HG03520 (cell line): ENCODE measurements at regions not wholly inside any gene's neighbourhood (a gene's known extent, or its start where the extent isn't known, plus 50 kb on each side); places are given as distances from the start of the nearest gene placed in this dataset.

Source experiments
- ATAC-seq: cut with Tn5 transposase; IDR thresholded peaks from one replicate; pipeline ENCODE4 v1.9.1; 2021; ENCODE audit warnings: mild to moderate bottlenecking, moderate library complexity; ENCODE audit not compliant: unreplicated experiment

DNA sequence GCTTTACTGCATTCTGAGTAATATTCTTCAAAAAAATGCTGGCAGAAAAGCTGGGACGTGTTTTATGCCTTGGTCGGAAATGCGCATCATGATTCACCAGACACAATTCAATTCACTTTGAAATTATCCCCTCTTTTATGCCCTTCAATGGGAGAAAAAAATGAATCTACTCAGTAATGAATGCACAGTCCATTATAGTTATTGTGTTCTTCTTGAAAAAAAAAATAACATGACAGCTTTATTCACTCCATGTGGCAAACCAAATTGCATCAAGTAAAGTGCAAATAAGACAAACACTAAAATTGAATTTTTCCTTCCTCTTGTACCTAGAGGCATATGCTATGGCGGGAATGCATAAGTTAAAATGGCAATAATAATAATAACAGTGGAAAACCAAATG lies 159.4 kb upstream of the IFNG-AS1 start:
- ATAC-seq, result no peak

DNA sequence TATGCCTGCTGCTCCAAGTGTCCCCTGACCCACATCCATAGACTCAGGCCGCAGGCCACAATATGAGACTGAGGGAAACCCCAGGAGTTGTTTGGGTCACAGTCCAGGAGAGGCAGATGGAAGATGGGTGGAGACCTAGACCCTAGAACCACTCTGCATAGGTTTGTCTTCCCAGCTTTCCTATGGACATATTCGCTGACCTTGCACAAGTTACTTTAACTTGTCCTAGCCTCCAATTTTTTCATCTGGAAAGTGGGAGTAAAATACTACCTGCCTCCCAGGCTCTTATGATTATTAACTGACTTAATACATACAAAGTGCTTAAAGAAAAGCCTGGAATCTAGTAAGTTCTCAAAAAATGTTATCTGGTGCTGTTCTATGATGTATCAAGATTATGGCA lies 157.1 kb upstream of the IFNG-AS1 start:
- ATAC-seq, result no peak

DNA sequence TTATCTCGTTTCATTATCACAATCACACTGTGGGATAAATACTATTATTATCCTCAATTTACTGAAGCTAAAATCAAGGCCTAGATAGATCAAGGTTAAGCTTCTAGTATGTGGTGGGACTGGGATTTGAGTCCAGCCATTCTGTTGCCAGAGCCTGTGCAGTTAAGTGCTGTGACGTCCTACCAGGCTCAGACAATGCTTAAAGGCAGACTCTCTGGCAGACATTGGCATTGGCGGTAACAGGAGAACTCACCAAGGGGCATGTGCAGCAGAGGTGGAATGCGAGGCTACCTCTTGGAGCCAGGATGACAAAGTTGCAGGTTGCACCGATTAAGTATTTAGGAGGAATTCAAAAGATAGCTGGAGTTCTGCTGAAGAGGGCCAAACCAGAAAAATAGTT lies 155.6 kb upstream of the IFNG-AS1 start:
- ATAC-seq, result no peak

DNA sequence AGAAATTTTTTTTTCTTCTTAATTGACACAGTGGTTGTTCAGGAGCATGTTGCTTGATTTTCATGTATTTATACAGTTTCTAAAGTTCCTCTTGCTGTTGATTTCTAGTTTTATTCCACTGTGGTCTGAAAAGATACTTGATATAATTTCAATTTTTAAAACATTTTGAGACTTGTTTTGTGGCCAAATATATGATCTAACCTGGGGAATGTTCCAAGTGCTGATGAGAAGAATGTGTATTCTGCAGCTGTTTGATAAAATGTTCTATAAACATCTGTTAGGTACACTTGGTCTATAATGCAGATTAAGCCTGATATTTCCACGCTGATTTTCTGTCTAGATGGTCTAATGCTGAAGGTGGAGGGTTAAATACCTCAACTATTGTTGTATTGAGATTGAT lies 151.4 kb upstream of the IFNG-AS1 start:
- no peak for ATAC-seq

DNA sequence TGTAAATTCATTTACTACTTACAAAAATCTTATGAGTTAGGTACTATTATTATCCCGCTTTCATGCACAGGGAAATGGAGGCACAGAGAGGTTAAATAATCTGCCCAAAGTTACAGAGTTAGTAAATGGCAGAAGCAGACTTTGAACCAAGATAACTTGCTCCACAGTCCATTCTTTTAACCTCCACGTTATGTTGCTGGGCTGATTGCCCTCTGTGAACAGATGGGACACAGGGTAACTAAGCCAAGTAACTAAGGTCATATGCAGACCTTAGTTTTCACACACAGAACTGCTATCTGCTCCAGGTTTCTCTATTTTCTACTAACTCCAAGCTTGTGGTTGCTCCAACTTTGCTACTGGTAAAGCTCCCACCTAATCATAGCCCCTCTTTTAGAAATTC lies 147.1 kb upstream of the IFNG-AS1 start:
- ATAC-seq, result no peak

DNA sequence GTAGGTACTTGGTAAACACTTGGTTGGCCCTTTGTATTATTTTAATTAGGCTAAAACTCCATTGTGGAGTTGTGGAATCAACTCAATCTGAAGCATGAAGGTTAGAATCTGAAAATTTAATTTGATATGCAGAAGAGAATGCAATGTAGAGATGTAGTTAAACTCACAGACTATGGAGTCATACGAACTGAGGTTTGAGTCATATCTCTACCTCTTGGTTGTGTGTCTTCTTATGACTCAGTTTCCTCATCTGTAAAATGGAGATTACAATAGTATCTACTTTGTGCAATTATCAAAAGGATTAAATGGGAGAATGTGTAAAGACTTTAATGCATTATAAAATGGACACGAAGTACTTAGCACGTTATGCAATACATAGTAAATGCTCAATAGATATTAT lies 146.0 kb upstream of the IFNG-AS1 start:
- ATAC-seq, result no peak

DNA sequence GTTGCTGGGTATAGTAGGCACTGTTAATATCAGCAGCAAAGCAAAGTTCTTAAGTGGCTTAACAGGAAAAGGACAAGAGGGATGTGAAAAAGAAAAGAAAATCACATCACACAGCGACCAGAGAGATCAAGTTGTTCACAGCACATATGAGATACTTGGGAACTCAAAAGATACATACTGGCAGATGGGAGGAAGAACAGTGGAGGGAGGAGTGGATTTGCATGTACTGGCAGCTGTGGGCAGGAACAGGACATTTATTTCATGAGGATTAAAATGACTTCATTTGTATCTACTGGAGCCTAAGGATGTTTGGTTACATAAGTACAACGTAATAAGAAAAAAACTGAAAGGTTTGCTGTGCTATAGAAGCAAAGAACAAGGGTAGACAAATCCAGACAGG lies 136.5 kb upstream of the IFNG-AS1 start:
- no peak for ATAC-seq

DNA sequence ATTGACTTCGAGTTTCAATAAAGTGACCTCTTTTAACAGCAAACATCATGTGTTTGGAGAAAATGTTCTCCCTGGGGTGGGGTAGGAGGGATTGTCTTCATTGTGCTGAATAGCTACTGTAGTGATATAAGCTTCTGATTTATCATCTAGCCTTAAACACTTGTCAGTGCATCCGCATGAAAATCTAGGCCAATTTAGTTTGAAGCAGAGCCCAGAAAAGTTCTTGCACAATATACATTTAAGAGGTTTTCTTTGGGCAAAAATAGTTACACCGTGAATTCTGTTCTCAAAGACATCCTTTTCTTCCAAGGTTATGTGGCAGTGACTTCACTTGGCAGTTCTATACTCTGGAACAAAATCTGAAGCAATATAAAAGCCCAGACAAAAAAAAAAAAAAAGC lies 136.0 kb upstream of the IFNG-AS1 start:
- no peak for ATAC-seq

DNA sequence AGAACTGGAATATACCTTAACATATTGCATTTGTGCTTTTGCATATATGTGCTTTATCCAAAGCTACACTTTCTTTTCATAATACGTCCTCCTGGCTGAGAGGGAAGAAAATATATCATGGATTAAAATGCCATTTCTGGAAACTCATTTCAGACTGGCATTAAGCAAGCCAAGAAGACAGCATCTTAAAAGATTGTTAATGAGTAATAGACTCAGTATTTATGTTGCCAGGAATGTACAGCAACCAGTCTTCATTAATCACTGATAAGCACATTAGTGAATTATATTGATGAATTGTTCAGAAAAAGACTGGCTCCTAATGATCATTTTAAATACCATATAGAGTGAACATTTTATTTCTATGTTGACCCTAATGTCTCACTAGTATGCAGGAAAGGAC lies 134.9 kb upstream of the IFNG-AS1 start:
- ATAC-seq, result no peak

DNA sequence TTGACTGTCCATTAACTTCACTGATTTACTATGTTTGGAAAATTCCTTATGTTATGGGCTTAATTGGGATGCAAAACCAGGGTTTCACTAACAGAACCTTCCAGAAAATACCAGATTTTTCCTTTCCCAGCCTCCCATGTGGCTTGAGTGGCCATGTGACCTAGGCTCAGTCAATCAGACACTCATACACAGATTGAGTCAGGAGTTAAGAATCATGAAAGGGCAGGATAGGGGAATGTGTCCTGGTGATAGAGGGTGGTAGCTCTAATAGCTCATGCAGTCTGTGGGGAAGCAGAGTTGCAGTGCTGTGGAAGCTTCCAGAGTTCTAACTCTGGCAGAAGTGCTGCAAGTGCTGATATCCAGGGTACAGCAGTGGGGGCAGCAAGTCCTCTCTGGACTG lies 134.1 kb upstream of the IFNG-AS1 start:
- no peak for ATAC-seq

DNA sequence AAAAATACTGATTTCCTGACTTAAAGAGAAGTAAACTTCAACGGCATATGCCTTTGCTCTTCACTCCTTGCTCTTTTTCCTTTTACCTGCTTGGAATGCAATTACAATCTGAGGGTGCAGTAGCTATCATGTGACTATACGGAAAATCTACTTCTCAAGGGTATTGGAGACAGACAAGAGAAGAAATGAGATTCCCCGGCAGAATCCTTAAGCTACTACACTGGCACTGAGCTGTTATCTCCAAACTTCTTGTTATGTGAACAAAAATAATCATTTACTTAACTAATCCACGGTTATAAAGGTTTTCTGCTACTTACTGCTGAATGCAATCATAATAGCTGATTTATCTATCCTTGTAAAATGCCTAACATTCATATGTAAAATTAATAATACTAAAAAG lies 118.0 kb upstream of the IFNG-AS1 start:
- no peak for ATAC-seq

DNA sequence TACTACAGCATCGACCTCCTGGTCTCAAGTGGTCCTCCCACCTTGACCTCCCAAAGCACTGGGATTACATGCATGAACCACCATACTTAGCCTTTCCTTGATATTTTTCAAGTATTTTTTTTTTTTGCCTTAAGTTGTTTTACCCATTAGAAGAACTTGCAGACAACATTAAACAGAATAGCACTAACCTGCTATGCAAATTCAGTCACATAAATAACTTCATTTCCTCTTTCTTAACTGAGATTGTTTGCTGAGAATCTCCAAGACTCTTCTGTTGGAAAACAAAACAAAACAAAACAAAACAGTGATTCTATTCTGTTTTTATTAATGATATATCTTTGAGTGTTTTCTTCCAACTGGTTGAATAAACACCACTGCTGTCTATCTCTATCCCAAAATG lies 115.9 kb upstream of the IFNG-AS1 start:
- no peak for ATAC-seq

DNA sequence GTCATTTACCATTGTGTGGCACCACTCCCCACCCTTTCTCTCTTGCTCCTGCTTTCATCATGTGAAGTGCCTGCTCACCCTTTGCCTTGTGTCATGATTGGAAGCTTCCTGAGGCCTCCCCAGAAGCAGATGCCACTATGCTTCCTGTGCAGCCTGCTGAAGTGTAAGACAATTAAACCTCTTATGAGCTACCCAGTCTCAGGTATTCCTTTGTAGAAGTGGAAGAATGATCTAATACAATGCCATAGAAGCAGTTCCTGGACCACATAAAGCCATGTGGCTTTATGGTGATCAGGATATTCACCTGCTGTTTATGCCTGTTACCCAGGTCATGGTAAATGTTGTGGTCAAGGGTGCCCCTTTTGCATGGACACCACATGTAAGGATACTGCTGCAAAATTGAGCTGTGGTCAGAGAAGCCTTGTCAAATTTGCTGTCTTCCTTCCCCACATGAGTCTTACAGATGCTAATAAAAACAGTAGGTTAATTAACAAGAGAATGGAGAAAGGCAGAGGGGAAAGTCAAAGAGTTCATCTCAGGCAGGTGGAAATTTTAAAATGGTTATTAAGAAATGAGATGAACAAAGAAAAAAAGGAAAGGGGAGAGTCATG lies 112.8 kb upstream of the IFNG-AS1 start:
- no peak for ATAC-seq

DNA sequence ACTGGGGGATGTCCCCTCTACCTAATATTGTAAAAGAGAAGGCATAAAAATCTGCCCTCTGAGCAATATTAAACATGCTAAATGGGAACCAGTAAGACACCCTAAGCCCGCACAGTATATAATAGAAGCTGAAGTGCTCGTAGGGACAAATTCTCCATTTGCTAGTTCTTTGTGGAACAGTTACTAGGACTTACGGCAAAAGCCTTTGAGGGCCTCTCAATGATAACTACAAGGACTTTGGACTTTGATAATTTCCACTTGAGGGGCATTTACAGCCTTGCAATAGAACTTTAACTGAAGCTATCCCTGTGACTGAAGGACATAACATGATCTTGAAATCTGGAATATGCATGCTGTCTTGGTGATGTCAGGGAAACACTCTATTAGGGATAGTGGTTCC lies 111.5 kb upstream of the IFNG-AS1 start:
- no peak for ATAC-seq

DNA sequence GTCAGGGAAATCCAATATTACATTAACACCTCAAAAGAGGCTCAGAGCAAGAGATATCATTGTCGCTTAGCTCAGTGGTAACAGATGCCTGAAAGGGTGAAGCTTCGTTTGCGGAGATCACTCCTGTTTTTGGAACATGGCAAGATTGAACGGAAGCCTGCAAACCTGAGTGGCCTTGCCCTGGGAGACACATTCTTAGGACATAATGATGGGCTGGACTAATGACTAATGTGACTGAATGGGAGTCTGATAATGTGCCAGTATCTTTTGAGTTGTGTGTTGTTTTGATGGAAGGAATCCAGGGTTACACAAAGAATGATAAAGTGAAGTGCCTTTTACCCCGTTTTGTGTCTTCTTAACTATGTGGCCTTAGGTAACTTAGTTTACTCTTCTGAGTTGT lies 109.3 kb upstream of the IFNG-AS1 start:
- no peak for ATAC-seq

DNA sequence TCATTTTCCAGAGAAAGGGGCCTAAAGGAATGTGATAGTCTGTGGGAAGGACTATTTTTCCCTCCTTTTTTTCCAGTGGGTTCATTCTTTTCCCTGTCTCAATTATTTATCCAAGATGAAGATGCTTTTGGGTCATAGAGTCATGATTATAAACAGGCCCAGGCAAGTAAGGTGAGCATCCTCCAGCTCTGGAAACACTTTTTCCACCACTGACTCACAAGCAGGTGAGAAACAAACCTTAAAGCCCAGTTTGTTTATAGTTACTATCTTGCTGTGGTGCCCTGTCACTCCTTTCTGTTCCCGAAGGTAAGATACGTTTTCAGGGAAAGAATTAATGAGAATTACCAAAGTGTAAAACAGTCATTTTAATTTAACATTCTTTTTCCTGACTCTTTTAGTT lies 107.7 kb upstream of the IFNG-AS1 start:
- ATAC-seq, result no peak

DNA sequence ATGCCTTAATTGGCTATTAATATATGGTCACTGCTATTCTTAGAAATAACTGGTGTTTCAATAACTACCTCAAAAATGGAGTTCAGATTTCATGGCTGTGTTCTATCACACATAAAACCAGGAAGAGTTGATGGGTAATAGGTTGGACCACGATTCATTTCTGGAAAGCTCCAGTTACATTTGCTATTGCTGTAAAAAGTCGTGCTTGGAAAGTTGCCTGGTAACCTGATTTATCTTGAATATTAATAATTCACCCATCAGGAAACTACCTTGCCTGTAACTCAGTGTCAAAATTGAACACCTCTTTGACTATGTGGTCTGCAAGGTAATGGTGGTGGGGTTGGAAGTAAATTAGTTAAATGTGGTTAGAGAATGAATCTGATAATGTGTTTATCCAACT lies 104.7 kb upstream of the IFNG-AS1 start:
- no peak for ATAC-seq

DNA sequence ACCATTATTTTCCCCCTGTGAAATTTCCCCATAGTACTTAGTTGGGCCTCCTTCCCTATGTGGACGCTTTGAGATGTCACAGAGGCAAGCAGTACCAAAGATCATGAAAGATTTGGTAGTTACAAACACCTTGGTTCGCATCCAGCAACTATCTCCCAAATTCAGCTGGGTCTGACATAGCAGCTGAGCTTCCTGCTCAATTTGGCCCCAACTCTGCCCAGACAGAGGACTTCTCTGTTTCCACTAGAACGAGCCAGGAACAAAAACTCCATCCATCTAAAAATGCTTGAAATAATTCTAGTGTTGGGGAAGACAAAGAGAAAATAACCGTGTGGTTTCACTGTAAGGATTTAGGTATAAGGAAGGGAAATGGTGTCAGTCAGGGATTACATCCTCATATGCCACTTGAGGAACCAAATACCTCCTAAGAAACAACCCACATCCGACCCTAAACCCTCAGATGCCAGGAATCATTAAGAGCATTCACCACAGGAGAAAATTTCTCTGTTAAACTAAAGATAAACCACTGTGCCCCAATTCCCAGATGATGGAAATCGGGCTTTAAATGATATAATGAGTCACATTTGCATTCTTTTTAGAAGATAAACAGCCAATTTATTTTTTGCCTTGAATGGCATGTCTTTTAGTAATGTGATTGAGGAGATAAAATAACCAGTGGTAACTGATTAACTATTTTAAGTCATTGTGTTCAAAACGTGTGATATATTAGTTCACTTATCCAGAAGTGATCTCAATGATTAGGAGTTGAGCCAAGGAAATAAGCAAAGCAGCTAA lies 103.7 kb upstream of the IFNG-AS1 start:
- no peak for ATAC-seq

DNA sequence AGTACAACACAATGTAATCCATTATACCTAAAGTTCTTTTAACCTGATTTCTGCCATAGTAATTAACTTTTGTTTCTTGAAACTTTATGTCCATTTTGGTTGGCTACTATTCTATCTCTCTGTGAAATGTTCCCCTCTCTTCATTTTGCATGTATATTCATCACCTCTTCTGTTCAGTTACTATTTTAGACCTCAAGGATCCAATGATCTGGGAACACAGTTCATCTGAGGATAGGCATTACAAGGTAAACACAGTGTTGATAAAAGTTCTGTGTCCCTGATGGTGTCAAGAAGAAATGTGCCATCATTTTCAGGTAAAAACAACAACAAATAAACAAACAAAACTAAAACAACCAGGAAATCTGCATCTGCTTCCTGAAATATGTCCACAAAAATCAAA lies 102.2 kb upstream of the IFNG-AS1 start:
- no peak for ATAC-seq

DNA sequence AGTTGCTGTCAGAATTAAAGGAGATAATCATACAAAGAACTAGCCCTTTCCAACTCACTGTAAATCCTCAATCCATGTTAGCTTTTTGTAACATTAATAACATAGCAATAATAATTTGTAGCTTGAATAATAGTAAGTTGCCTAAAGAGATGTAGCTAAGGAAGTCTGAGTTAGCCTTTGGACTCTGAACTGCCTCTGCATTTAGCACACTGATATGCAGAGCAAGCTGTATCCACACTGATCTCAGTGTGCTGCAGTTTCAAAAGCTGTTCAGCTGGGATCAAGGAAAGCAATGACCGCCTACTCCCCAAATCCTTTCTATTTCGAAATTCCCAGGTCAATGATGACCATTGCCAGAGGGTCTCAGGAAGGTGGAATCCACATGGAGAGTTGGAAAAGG lies 99.3 kb upstream of the IFNG-AS1 start:
- ATAC-seq, result no peak

DNA sequence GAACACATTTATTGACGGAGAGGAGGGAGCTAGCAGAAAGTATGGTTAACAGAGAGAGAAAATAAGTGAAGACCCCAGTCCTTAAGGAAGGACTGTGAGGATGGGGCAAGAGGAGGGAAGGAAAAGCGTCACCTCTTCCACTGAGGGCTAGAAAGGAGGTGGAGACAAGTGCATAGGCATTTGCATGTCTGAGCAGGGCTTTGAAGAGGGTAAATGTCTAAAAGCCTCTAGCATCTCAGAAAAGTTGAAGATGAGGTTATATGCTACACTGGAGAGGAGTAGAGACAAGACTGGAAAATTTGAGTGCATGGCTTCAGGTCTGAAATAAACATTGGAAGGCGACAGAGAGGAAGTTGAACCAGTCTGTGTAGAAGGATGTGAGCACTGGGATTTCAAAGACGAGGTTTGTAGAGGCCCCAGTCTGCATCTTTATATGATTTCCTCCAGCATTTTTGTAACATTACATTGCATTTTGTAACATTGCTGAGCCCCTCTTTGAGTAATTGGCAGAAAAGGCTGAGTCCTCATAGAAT lies 98.5 kb upstream of the IFNG-AS1 start:
- no peak for ATAC-seq

DNA sequence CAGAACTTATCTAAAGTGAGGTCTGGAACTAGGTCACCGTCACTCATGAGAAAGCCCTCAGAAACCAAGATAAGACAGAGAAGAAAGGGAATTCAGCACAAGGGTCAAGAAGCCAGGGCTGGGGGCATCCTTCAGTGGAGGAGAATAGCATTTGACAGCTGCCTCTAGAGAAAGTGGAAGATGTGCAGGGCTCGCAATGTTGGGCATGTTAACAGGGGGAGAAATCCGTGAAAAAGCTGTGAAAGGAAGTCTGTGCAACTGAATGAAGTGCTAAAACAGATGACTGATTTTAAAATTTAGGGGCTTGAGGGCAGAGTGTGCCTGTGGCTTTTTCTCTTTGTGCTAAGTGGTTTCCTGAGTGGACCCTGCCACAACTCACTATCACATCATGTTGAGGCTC lies 97.7 kb upstream of the IFNG-AS1 start:
- ATAC-seq, result no peak
